ENCODE measurements at regions not wholly inside any gene's neighbourhood (a gene's known extent, or its start where the extent isn't known, plus 50 kb on each side); places are given as distances from the start of the nearest gene placed in this dataset.

- TF ChIP-seq, protein P1, sequence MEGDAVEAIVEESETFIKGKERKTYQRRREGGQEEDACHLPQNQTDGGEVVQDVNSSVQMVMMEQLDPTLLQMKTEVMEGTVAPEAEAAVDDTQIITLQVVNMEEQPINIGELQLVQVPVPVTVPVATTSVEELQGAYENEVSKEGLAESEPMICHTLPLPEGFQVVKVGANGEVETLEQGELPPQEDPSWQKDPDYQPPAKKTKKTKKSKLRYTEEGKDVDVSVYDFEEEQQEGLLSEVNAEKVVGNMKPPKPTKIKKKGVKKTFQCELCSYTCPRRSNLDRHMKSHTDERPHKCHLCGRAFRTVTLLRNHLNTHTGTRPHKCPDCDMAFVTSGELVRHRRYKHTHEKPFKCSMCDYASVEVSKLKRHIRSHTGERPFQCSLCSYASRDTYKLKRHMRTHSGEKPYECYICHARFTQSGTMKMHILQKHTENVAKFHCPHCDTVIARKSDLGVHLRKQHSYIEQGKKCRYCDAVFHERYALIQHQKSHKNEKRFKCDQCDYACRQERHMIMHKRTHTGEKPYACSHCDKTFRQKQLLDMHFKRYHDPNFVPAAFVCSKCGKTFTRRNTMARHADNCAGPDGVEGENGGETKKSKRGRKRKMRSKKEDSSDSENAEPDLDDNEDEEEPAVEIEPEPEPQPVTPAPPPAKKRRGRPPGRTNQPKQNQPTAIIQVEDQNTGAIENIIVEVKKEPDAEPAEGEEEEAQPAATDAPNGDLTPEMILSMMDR (IDR thresholded peaks at IDR 0.05): no peak
- TF ChIP-seq POLR2AphosphoS5 (IDR thresholded peaks at IDR 0.05; ENCODE audit: low read depth, low read length): no peak
- no peak for TF ChIP-seq SIN3A (IDR thresholded peaks at IDR 0.05; ENCODE audit: borderline replicate concordance, insufficient read depth, low read depth, low read length)
- no peak for TF ChIP-seq TCF7L2 (IDR thresholded peaks at IDR 0.05; ENCODE audit: low read depth, low read length)
Observed at GRCh38 chr3:153426803-153427202, 264.8 kb downstream of the RAP2B start.

Measured in Panc1 (cell line).